Ectodermal cell (in vitro differentiated cells): ENCODE measurements at regions not wholly inside any gene's neighbourhood (a gene's known extent, or its start where the extent isn't known, plus 50 kb on each side); places are given as distances from the start of the nearest gene placed in this dataset.

Source experiments
- H3K27ac ChIP-seq: 2 replicates; pipeline ENCODE4 v1.7.0; 2013; ENCODE audit warnings: mild to moderate bottlenecking, low read depth, low read length; ENCODE audit not compliant: insufficient read depth, poor library complexity, severe bottlenecking
- H3K27me3 ChIP-seq: 2 replicates; pipeline ENCODE4 v1.7.0; 2013; ENCODE audit warnings: mild to moderate bottlenecking, low read length; ENCODE audit not compliant: insufficient read depth, control insufficient read depth, poor library complexity, severe bottlenecking
- H3K36me3 ChIP-seq: one replicate; pipeline ENCODE4 v1.7.0; 2013; ENCODE audit warnings: low read length; ENCODE audit not compliant: control insufficient read depth, insufficient read depth
- H3K4me1 ChIP-seq: one replicate; pipeline ENCODE4 v1.7.0; 2013; ENCODE audit warnings: low read length; ENCODE audit not compliant: control insufficient read depth, insufficient read depth
- H3K4me3 ChIP-seq: 2 replicates; pipeline ENCODE4 v1.7.0; 2013; ENCODE audit warnings: low read depth, low read length, control low read depth; ENCODE audit not compliant: insufficient read depth
- H3K9me3 ChIP-seq: 2 replicates; pipeline ENCODE4 v1.7.0; 2013; ENCODE audit warnings: mild to moderate bottlenecking, low read length, moderate library complexity; ENCODE audit not compliant: control insufficient read depth
- WGBS, 2 experiments: methylation state at CpG; one replicate each; pipeline ENCODE4 v1.1.7; 2013; ENCODE audit warnings: missing lambda C conversion rate in 2 of 2; 5-methylcytosine and 5-hydroxymethylcytosine counted together

- Histone ChIP-seq H3K4me3 (no peak overlapping the region), H3K27me3 (no peaks in the 10 kb centered on the region), H3K36me3 (no peaks in the 10 kb centered on the region), H3K9me3 (no peaks in the 10 kb centered on the region), H3K27ac (no peak overlapping the region), H3K4me1 (peaks cover 6% of the 10 kb centered on the region)
- WGBS, 2 experiments: 56 to 64% methylated on average over 10 of the region's 10 CpGs
Observed at GRCh38 chr15:70406617-70407335, 309.1 kb upstream of the TLE3 start.

- Histone ChIP-seq H3K27me3 (no peaks in the 10 kb centered on the region), H3K36me3 (no peaks in the 10 kb centered on the region), H3K9me3 (no peaks in the 10 kb centered on the region), H3K4me1 (peaks cover 17% of the 10 kb centered on the region), H3K27ac (no peak overlapping the region), H3K4me3 (no peak overlapping the region)
- WGBS, 2 experiments: 89 to 93% methylated on average over 4 of the region's 4 CpGs
Observed at GRCh38 chr15:70401709-70402108, 304.0 kb upstream of the TLE3 start.

- H3K27me3 ChIP-seq: no peaks in the 10 kb centered on the region
- 83 to 90% methylated on average over 4 of the region's 4 CpGs for WGBS, 2 experiments
- H3K27ac ChIP-seq: no peak overlapping the region
- peaks cover 11% of the 10 kb centered on the region for H3K4me1 ChIP-seq
- no peak overlapping the region for H3K4me3 ChIP-seq
- H3K9me3 ChIP-seq: no peaks in the 10 kb centered on the region
- H3K36me3 ChIP-seq: no peaks in the 10 kb centered on the region
Observed at GRCh38 chr15:70400766-70401541, 303.2 kb upstream of the TLE3 start.

GRCh38 chr15:70399204-70399603 lies 301.5 kb upstream of the TLE3 start:
- no peaks in the 10 kb centered on the region for H3K9me3 ChIP-seq
- no peak overlapping the region for H3K27ac ChIP-seq
- no peaks in the 10 kb centered on the region for H3K36me3 ChIP-seq
- H3K4me3 ChIP-seq: no peak overlapping the region
- no peaks in the 10 kb centered on the region for H3K27me3 ChIP-seq
- peaks cover 15% of the 10 kb centered on the region for H3K4me1 ChIP-seq

GRCh38 chr15:70398694-70399093 lies 301.0 kb upstream of the TLE3 start:
- peaks cover 15% of the 10 kb centered on the region for H3K4me1 ChIP-seq
- 92 to 93% methylated on average over 4 of the region's 4 CpGs for WGBS, 2 experiments

GRCh38 chr15:70396807-70397206 lies 299.1 kb upstream of the TLE3 start:
- 92 to 96% methylated on average over 8 to 9 of the region's 9 CpGs for WGBS, 2 experiments
- no peaks in the 10 kb centered on the region for H3K9me3 ChIP-seq
- no peak overlapping the region for H3K27ac ChIP-seq
- peaks cover 15% of the 10 kb centered on the region for H3K4me1 ChIP-seq
- no peak overlapping the region for H3K4me3 ChIP-seq
- H3K27me3 ChIP-seq: no peaks in the 10 kb centered on the region
- no peaks in the 10 kb centered on the region for H3K36me3 ChIP-seq

More at GRCh38 chr15:70398694-70399093, 301.0 kb upstream of the TLE3 start:
- Histone ChIP-seq H3K9me3 (no peaks in the 10 kb centered on the region), H3K27me3 (no peaks in the 10 kb centered on the region), H3K4me3 (no peak overlapping the region), H3K36me3 (no peaks in the 10 kb centered on the region), H3K27ac (no peak overlapping the region)

GRCh38 chr15:70395164-70395563 lies 297.4 kb upstream of the TLE3 start:
- Histone ChIP-seq H3K36me3 (no peaks in the 10 kb centered on the region), H3K9me3 (no peaks in the 10 kb centered on the region), H3K4me1 (peaks cover 15% of the 10 kb centered on the region), H3K27ac (no peak overlapping the region), H3K27me3 (no peaks in the 10 kb centered on the region), H3K4me3 (no peak overlapping the region)
- 93 to 94% methylated on average over 11 of the region's 11 CpGs for WGBS, 2 experiments

GRCh38 chr15:70390723-70391122 lies 293.0 kb upstream of the TLE3 start:
- no peaks in the 10 kb centered on the region for H3K36me3 ChIP-seq
- peaks cover 12% of the 10 kb centered on the region for H3K4me1 ChIP-seq
- no peak overlapping the region for H3K4me3 ChIP-seq
- H3K27ac ChIP-seq: no peak overlapping the region
- no peaks in the 10 kb centered on the region for H3K27me3 ChIP-seq
- no peaks in the 10 kb centered on the region for H3K9me3 ChIP-seq

- Histone ChIP-seq H3K36me3 (no peaks in the 10 kb centered on the region), H3K27me3 (no peaks in the 10 kb centered on the region), H3K9me3 (no peaks in the 10 kb centered on the region), H3K27ac (no peak overlapping the region), H3K4me3 (no peak overlapping the region), H3K4me1 (peaks cover 8% of the 10 kb centered on the region)
- WGBS, 2 experiments: 82 to 87% methylated on average over 2 of the region's 2 CpGs
Observed at GRCh38 chr15:70387993-70388392, 290.3 kb upstream of the TLE3 start.

GRCh38 chr15:70387081-70387480 lies 289.4 kb upstream of the TLE3 start:
- H3K27ac ChIP-seq: no peak overlapping the region
- no peaks in the 10 kb centered on the region for H3K27me3 ChIP-seq
- WGBS, 2 experiments: 89 to 91% methylated on average over 9 of the region's 9 CpGs
- no peaks in the 10 kb centered on the region for H3K36me3 ChIP-seq
- no peak overlapping the region for H3K4me3 ChIP-seq
- H3K9me3 ChIP-seq: no peaks in the 10 kb centered on the region
- H3K4me1 ChIP-seq: peaks cover 8% of the 10 kb centered on the region
